H1 (cell line): ENCODE measurements at regions not wholly inside any gene's neighbourhood (a gene's known extent, or its start where the extent isn't known, plus 50 kb on each side); places are given as distances from the start of the nearest gene placed in this dataset.

ENCODE experiments used
- BCL11A ChIP-seq, 2 experiments: IDR thresholded peaks; one replicate each; pipeline ENCODE4 v1.6.1; 2011; ENCODE audit warnings: low read depth in 2 of 2, low read length in 2 of 2, mild to moderate bottlenecking in 2 of 2
- CBX5 ChIP-seq: fragments of 300-800, 300-1000 bp; sonication (generic); IDR thresholded peaks from 2 replicates; pipeline ENCODE4 v1.7.1; 2016; ENCODE audit warnings: antibody characterized with exemption, low read length, low read depth
- CTBP2 ChIP-seq: IDR thresholded peaks from 2 replicates; pipeline ENCODE4 v1.7.0; 2011; ENCODE audit warnings: borderline replicate concordance, mild to moderate bottlenecking, moderate library complexity, mixed read lengths, low read length; ENCODE audit not compliant: insufficient read depth, insufficient read length
- POLR2AphosphoS5 ChIP-seq: IDR thresholded peaks from 2 replicates; pipeline ENCODE4 v1.6.1; 2011; ENCODE audit warnings: low read depth, low read length
- SP2 ChIP-seq: IDR thresholded peaks from 2 replicates; pipeline ENCODE4 v1.6.1; 2012; ENCODE audit warnings: mild to moderate bottlenecking, low read length, inconsistent platforms
- TF ChIP-seq, protein P1 (sequence below): IDR thresholded peaks from 2 replicates; pipeline ENCODE4 v1.6.1; 2012; ENCODE audit warnings: low read length, inconsistent platforms

DNA sequence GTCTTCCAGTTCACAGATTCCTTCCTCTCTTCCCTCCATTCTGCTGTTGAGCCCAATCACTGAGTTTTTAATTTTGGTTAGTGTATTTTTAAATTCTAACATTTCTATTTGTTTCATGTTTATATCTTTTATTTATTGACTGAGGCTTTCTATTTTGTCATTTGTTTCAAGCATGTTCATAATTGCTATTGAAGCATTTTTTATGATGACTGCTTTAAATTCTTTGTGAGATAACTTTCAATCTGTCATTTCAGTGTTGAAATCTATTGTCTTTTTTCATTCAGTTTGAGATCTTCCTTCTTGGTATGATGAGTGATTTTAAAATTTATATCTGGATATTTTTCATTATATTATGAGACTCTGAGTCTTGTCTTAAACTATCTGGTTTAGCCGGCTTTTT lies 192.3 kb downstream of the RPLP1 start (continued):
- TF ChIP-seq, protein P1, sequence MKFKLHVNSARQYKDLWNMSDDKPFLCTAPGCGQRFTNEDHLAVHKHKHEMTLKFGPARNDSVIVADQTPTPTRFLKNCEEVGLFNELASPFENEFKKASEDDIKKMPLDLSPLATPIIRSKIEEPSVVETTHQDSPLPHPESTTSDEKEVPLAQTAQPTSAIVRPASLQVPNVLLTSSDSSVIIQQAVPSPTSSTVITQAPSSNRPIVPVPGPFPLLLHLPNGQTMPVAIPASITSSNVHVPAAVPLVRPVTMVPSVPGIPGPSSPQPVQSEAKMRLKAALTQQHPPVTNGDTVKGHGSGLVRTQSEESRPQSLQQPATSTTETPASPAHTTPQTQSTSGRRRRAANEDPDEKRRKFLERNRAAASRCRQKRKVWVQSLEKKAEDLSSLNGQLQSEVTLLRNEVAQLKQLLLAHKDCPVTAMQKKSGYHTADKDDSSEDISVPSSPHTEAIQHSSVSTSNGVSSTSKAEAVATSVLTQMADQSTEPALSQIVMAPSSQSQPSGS = no peak
- TF ChIP-seq BCL11A (IDR thresholded peaks at IDR 0.05; ENCODE audit: low read depth in 2 of 2, low read length in 2 of 2) (no peak), CTBP2 (no peak), SP2 (no peak), CBX5 (no peak), POLR2AphosphoS5 (no peak)
